ENCODE measurements at regions not wholly inside any gene's neighbourhood (a gene's known extent, or its start where the extent isn't known, plus 50 kb on each side); places are given as distances from the start of the nearest gene placed in this dataset.

DNA sequence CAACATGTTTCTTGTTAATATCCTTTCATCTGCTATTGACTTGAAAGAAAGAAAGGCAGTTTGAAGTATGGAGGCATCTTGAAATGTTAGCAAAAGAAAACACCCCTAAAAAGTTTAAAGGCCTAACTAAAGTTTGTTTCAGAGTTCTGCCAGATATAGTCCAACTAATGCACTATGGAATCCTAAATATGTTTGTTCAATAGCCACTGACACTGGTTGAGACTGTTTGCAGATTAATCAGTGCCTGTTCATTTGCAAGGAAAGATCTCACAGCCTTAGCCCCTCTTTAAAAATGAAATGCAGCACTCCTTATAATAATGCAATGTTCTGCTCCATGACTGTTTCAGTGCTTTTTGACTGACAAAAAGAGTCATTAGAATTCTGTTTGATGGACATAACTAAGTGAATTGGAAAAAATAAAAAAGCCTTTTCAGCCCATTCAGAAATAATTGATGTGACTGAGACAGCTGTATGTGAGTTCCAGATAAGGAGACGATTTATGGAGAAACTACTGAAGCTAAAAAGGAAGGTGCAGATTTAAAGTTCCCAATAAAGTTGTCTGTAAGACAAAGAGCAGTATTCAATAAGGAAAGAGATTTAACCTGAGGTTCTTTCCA, 192.0 kb downstream of the PCDH7 start:
- TF ChIP-seq, protein P1, sequence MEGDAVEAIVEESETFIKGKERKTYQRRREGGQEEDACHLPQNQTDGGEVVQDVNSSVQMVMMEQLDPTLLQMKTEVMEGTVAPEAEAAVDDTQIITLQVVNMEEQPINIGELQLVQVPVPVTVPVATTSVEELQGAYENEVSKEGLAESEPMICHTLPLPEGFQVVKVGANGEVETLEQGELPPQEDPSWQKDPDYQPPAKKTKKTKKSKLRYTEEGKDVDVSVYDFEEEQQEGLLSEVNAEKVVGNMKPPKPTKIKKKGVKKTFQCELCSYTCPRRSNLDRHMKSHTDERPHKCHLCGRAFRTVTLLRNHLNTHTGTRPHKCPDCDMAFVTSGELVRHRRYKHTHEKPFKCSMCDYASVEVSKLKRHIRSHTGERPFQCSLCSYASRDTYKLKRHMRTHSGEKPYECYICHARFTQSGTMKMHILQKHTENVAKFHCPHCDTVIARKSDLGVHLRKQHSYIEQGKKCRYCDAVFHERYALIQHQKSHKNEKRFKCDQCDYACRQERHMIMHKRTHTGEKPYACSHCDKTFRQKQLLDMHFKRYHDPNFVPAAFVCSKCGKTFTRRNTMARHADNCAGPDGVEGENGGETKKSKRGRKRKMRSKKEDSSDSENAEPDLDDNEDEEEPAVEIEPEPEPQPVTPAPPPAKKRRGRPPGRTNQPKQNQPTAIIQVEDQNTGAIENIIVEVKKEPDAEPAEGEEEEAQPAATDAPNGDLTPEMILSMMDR (IDR thresholded peaks at IDR 0.05): no peak
- no peak for ATAC-seq (ENCODE audit: low FRiP score)

DNA sequence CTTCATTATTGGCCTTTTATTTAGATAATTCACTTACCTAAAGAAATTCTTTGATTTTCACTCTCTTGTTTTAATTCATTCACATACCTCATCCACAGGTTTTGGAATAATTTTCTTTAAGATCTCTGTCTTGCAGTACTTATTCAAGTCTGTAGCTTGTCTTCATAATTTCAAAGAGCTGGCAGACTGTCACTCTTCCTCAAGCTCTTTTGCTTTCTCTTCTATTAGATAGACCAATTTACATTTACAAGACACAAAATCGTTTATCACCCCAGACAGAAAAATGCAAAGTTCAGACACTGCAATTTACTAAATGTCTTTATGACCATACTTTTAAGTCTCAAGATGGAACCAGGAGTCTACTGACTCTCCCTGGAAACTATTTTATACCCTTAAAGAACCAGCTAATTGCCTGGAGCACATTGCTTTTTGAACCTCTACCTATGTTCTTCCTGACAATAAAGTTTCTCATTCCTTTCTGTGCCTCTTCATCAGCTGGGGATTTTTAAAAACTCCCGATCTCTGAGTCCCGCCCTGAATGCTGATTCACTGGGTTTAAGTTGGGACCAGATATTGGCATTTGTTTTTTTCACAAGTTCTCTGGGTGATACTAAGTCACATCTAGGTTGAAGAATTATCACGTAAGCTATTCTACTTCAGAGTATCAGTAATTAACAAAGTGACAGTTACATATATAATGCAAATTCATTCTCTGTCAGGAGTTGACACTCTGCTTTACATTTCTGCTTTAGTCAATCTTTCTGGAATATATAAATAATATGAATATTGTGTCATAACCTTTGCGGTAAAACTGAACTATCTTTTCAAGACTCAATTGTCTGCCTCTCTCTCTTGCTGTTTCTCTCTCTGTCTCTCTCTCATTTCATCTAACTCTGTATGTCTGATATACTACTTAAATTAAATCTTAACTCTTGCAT, 196.4 kb downstream of the PCDH7 start:
- ATAC-seq (ENCODE audit: low FRiP score): no peak
- no peak for DNase-seq (ENCODE audit: low spot score)
- TF ChIP-seq, protein P1 (IDR thresholded peaks at IDR 0.05): no peak

More for the DNA sequence above, 192.0 kb downstream of the PCDH7 start:
- DNase-seq (ENCODE audit: low spot score): no peak

DNA sequence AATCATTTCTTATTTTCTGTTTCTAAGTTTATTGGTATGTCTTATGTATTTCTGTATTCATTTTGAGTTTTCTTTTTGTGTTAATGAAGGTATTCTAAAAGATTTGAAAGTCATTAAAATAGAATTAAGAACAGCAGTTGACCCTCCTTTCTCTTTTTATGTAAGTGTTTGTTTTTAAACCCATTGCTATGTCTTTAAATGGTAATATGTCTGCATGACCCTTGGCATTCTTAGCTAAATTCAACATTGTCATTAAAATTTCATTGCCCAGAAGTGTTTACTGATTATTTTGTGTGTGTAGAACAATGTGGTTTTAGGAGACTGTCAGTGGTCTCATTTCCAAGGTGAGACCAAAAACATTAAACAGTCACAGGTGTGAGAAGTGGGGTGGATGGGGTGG, 197.8 kb downstream of the PCDH7 start:
- ATAC-seq (ENCODE audit: low FRiP score) (no peak), DNase-seq (ENCODE audit: low spot score) (no peak)

DNA sequence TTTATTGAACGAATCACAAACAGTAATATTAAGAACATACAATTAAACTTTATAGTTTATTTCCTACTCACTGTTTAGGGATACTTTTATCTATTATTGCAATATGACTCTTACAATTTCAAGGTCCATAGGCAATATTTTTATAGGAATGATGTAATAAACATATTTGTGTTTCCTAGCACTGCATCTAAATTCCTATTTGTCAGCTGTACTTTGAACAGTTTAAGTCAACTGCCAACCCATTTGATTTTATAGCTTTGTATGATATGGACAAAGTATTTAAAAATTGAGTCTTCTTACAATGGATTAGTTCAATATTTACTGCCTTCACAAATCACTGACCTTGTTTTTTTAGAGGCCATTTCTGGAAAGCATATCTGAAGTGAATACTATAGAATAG, 199.3 kb downstream of the PCDH7 start:
- ATAC-seq (ENCODE audit: low FRiP score) (no peak), DNase-seq (ENCODE audit: low spot score) (no peak)
- TF ChIP-seq, protein P1 (IDR thresholded peaks at IDR 0.05): no peak

More for the DNA sequence above, 197.8 kb downstream of the PCDH7 start:
- TF ChIP-seq, protein P1 (IDR thresholded peaks at IDR 0.05): no peak

DNA sequence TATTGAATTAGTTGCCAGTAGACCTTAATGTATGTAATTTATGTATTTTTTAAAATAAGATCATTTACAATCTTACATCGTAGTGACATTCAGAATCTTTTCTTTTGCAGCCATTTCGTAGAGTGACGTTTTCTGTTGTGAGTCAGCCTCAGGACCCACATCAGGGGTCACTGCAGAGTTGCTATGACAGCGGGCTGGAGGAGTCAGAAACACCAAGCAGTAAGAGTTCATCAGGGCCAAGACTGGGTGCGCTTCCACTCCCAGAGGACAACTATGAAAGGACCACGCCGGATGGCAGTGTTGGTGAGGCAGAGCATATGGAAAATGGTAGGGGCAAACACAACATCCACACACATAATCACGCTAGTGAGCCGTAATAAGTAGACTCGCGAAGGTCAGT, 199.9 kb downstream of the PCDH7 start:
- TF ChIP-seq, protein P1 (IDR thresholded peaks at IDR 0.05): no peak
- DNase-seq (ENCODE audit: low spot score) (no peak), ATAC-seq (ENCODE audit: low FRiP score) (no peak)

DNA sequence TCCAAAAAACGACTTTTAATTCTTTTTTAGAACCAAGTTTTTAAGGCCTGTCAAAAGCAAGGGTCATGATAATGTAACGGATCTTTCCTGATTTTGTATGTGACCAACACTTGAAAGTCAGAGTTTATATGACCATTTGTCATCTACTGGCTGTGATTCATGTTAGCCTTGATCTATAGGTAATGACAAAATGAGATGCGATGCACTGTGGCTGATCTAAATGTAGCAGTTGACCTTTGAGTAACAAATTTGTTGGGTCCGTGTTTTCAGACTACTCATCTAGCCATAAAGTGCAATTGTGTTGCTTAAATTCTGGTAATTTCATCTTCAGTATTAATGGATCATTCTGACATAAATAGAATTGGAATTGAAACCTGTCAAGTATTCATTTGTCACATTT, 202.5 kb downstream of the PCDH7 start:
- DNase-seq (ENCODE audit: low spot score) (no peak), ATAC-seq (ENCODE audit: low FRiP score) (no peak)
- TF ChIP-seq, protein P1 (IDR thresholded peaks at IDR 0.05): no peak

Measured in omental fat pad (tissue), 3 donors.